ENCODE measurements at regions not wholly inside any gene's neighbourhood (a gene's known extent, or its start where the extent isn't known, plus 50 kb on each side); places are given as distances from the start of the nearest gene placed in this dataset.

GRCh38 chr10:36666451-36666850 is 458.9 kb upstream of the ANKRD30A start:
- TF ChIP-seq, protein P1, sequence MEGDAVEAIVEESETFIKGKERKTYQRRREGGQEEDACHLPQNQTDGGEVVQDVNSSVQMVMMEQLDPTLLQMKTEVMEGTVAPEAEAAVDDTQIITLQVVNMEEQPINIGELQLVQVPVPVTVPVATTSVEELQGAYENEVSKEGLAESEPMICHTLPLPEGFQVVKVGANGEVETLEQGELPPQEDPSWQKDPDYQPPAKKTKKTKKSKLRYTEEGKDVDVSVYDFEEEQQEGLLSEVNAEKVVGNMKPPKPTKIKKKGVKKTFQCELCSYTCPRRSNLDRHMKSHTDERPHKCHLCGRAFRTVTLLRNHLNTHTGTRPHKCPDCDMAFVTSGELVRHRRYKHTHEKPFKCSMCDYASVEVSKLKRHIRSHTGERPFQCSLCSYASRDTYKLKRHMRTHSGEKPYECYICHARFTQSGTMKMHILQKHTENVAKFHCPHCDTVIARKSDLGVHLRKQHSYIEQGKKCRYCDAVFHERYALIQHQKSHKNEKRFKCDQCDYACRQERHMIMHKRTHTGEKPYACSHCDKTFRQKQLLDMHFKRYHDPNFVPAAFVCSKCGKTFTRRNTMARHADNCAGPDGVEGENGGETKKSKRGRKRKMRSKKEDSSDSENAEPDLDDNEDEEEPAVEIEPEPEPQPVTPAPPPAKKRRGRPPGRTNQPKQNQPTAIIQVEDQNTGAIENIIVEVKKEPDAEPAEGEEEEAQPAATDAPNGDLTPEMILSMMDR (IDR thresholded peaks at IDR 0.05), result no peak
- TF ChIP-seq POLR2A (IDR thresholded peaks at IDR 0.05), result no peak
